ENCODE measurements at regions not wholly inside any gene's neighbourhood (a gene's known extent, or its start where the extent isn't known, plus 50 kb on each side); places are given as distances from the start of the nearest gene placed in this dataset.

DNA sequence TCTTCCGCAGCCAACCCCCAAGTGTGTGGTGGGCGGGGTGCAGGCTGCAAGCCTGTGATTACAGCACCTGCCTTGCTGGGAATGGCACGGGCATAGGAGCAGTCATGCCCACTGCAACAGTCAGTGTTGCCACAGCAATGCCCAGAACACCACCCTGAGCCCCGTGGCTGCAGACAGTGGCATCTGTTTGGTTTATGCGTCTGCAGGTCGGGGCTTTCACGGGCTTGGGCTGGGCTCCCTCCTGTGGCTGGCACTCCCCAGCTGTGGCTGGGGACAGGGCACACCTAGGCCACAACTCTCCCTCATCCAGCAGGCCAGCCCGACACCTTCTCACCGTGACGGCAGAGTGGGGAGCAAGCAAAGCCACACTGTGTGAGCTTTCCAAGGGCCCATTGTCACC, 115.3 kb upstream of the C1QTNF9B start:
- DNase-seq, result no peak

DNA sequence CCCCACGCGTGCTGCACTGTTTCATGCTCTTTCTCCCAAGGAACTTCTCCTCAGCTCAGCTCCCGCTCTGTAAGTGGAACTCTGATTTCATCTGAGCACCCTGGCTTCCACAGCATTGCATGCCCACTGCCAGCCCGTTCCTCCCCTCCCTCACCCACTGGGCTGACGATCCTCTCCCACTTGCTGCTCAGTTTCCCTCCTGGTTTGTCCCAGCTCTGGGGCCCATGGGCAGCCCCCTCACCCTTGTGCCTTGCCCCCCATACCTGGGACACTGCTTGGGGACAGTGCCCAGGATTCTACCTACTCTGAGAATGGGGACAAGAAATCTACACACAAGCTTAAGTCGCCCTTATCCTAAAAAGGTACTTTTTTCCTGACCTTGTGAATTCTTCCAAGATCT, 115.9 kb upstream of the C1QTNF9B start:
- DNase-seq, result no peak

DNA sequence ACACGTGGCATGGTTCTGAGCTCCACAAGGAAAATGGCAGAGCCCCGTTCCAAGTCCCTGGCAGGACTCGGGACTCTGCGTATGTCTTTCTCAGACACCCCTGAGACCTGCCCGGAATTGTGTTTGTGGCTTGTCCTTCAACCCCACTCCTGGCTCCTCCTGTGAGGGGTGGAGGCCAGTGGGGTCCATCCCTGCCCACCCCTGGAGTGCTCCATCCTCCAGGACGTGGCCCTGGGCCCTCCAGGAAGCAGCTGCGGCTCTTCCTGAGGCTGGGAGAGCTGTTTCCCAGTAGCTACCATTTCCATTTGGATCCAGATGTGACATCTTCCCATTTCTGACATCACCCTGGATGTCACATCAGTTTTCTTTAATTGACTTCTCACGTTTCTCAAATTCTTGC, 118.7 kb upstream of the C1QTNF9B start:
- DNase-seq, result no peak

DNA sequence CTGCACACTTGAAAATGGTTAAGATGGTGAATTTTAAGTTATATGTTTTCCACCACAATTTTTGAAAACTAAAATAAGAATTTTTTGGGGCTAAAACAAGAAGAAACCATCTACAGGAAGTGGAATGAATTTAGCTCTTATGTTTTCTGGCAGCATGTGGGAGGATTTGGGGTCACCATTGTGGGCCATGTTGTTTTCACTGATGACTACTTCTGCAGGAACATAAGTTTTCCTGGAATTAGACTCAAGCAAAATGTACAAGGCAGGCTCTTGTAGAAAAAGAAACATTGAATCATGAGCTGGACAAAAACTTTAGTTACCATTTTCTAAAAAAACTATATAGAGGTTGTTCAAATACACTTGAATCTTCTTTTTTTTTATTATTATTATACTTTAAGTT, 125.3 kb upstream of the C1QTNF9B start:
- DNase-seq, result no peak

DNA sequence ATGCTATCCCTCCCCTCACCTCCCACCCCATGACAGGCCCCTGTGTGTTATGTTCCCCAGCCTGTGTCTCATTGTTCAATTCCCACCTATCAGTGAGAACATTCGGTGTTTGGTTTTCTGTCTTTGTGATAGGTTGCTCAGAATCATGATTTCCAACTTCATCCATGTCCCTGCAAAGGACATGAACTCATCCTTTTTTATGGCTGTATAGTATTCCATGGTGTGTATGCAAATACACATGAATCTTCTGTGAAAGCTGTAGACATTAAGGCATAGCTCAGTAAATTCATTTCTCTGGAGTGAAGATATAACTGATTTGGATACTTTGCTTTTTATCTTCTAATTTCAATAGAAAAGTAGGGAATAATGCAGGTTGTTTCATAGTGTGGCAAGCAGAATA, 125.8 kb upstream of the C1QTNF9B start:
- no peak for DNase-seq

DNA sequence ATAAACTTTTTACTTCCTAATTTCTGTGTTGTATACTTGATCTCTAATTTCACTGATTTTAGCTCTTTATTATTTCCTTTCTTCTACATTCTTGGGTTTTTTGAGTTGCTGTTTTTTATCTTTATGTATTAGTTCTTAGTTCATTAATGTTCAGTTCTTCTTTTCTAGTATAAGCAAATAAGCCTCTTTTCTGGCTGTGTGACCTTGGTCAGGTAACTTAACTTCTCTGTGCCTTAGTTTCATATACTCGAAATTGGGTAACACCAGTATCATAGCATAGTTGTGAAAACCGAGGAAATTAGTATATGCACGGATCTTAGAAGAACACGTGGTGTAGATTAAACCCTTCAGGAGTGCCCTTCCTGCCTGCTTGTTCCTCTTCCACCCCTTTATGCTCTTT, 130.2 kb upstream of the C1QTNF9B start:
- no peak for DNase-seq

DNA sequence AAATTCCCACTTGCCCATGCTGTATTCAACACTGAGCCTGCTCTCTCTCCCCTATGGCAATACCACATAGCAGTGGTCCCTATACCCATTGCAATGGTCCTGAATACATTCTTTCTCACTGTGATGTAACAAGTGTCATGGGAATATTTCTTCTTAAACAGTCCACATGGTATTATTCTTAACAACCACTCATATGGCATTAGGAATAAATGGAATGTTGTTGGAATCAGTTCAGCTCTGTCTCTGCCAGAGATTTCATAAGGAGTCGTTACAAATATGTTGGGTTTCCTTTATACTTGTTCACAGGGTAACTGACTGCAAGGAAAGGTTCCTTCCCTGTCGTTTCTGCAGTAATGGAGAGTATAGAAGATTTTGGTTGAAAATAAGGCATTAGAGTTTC, 128.3 kb upstream of the SPATA13 start:
- no peak for DNase-seq

DNA sequence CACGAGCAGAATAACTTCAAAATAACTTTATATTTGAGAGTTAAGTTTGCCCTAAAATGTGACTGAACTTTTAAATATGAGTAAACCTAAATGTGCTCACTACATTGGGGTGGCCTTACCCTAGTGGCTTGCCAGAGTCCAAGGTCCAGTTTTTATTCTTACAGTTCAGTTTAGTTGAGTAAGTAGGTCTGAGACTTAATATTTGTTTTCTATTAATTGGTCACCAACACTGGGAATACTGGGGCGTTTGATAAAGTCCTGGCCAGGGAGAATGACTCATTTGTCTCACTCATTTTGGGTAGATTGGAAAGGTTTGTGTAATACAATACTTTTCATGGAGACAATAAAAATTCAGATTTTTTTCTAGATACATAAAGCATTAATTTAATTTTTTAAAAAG, 127.8 kb upstream of the SPATA13 start:
- DNase-seq, result no peak

DNA sequence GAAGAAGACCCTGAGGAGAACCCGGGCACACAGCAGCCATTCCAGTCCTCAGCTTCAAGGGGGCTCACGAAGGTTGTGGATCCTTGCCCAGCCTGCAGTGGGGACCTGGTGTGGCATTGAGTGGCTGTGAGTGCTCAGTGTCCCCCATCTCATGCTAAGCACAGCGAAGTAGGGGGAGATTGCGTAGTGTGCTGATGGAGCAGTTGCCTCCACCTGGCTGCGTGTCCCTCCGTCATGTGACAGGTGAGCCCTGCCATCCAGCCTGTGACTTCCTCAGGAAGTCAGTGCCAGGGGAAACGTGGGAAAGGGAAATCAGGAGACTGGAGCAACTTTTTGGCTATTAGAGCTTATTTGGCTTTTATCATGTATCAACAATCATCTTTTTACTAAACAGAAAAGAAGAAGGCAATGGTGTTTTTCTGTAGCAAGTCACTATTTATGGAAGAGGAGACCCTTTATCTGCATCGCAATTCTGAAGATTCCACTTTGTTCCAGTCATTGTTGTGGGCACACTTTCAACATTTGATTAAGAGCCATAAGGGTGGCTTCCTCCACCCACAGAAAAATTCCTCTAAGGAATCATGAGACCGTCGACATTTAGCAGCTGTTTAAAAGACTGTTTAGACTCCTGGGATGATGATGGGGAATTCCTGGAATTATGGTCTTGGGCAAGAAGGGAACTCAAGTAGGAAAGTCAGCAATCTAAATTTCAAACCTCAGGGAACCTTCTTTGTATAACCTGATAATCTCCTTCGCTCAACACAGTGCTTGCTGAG, 126.8 kb upstream of the SPATA13 start:
- DNase-seq, result no peak

DNA sequence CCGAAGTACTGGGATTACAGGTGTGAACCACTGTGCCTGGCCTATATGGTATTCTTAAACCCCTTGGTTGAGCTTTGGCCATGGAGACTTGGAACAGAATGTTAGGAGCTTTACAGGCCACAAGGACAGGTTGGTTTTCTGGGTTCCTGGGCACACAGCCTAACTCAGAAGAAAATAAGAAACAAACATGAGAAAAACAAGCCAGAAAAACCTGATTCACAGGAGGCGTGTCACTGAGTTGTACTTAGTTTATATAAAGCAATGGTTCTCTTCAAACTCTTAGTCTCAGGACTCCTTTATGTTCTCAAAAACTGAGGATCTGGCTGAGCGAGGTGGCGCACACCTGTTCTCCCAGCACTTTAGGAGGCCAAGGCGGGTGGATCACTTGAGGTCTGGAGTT, 125.1 kb upstream of the SPATA13 start:
- no peak for DNase-seq

DNA sequence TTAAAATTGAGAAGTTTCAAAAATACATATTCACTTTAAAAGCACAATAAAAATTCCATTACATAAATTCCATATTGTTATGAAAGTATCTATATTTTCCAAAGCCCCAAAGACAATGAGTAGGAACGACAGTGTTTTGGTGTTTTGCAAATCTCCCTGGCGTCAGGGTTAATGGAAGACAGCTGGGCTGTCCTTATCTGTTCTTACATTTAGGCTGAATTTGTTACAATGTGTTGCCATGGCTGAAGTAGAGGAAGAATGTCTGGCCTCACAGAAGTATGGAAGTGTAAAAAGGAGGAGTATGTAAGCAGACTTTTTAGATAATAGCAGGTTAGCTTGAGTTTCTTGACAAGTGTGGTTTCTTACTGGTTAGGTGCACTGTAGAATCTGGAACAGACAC, 124.4 kb upstream of the SPATA13 start:
- no peak for DNase-seq

DNA sequence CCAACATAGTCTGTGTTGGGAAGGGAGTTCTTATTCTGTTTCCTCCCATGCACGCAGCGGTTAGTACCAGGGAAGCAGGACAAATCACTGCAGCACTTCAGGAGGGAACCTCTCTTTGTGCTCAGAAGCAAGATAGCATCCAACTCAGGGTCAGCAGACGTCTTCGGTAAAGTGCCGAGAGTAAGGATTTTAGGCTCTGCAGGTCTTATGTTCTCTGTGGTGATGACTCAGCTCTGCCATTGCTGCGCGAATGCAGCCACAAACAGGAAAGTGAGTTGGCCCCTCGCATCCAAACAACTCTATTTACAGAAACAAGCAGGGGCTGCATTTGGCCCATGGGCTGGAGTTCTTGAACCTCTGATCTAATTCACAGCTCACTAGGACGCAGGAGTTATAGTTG, 122.1 kb upstream of the SPATA13 start:
- DNase-seq, result no peak

DNA sequence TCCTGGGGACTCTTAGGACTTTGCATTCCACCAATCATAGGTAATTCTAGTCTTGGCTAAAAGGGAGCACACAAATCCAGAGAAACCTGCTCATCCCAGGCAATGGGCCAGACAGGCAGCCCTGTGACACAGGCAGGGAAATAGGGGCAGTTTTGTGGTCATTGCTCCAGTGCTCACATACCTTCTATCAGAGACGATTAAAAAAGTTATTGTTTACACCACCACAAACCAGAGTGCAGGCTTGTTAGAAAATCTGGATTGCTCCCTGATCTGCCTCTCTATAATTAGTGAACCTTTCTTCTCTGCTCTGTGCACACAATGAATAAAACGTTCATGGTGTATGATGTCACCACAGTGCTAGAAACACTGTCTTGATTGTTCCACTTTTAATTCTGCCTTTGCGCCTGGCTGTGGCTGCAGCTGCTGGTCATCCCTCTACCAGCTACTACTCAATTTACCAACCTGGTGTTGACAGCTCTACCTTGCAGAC, 121.6 kb upstream of the SPATA13 start:
- no peak for DNase-seq

DNA sequence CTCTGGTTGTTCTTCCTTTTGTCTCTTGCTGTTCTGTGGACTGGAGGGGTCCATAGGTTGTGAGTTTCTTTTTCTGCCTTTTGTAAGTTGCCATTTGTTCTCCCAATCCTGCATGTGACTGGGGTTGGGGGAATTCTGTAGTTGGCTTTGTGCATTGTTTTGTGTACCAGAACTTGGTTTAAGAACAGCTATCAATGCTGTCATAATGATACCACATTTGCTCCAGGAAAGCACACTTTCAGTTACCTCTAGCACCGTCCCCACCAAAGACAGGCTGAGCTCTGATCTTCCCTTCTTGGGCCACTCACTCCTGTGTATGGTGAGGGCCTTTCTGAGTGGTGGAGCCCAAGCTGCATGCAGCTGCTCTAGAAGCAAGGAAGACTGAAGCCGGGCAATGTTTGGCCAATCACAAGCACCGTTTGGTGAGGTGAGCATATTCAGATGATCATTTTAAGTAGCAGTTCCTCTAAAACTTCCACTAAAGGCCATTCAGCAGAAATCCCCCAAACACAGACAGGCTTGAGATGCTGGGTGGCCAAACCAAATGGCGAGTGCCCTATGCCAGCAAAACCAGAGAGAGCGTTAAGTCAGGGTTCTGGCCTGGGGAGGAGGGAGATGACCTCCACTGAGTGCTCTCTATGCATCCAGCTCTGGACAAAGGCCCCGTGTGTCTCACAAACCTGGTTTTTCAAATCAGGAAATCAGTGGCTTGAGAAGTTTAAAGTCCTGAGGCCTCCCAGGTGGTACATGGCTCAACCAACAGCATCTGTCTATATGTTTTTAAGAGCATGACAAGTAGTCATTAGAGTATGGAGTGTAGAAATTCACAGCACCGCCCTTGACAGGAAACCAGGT, 120.7 kb upstream of the SPATA13 start:
- no peak for DNase-seq

DNA sequence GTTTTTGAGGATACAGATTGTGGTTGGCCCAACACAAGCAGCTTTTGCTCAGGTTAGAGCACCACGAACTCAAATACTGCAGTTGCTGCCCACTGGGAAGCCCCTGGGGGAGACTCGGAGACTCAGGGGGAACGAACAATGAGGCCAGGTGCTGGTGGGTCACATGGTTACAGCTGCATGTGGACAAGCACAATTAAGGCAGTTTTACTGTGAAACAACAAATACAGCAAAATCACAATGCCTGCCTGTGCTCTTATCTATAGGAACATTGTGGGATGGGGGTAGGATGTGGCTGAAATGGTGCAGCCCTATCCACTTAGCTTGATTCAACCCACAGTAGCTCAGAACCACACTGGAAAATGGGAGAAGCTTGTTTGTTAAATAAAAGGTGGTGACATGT, 119.7 kb upstream of the SPATA13 start:
- no peak for DNase-seq

DNA sequence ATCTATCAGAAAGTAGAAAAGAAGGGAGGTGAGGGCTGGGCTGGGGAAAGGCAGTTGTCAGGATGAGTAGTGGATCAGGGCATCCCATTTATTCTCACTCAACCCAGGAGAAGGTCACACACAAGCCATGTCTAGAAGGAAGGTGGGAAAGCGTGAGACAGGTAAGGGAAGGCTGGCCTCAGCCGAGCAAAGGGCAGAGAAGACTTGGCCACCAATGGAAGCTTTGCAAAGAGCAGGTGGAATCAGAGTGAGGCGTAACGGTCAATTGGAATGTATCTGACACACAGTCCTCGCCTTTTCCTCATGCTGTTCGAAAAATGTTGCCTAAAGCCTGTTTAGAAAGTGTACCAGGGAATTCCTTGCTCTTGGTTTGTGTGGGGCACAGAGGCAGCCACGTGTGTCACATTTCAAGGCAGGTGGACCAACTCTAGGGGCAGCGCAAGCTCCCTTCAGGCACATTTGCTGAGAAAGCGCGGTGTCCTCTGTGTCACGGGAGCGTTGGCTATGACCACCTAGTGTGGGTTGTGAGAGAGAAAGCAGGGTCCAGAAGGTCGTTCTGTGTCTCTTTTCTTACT, 118.8 kb upstream of the SPATA13 start:
- DNase-seq, result no peak

DNA sequence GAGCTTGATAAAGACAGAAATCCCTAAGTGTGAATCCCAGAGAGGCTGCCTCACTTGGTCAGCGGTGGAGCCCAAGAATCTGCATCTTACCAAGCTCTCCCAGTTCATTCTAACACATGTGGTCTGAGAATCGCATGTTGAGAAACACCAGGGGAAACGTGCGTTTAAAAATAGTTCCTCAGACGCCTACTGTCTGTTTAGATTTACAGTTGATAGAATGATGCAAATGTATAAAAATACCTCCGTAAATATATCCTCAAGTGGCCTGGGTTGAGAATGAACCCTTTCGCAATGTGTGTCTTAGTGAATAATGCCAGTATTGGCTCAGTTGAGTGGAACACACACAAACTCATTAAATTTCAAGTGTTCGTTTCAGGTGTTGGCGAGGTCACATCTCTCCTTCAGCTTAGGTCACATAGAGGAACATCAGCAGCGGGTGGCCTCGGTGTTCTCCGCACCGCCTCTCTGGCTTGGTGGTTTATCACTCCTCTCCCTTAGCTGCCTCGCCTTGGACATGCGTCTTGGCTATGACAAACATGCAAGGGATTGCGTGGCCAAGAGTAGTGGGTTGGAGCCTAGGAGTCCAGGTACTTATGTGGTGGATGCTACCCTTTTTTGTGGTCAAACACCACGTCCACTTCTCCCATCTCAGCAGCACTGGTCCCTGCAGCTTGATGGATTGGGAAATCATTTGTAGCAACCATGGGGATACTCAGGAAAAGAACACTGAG, 117.6 kb upstream of the SPATA13 start:
- no peak for DNase-seq

DNA sequence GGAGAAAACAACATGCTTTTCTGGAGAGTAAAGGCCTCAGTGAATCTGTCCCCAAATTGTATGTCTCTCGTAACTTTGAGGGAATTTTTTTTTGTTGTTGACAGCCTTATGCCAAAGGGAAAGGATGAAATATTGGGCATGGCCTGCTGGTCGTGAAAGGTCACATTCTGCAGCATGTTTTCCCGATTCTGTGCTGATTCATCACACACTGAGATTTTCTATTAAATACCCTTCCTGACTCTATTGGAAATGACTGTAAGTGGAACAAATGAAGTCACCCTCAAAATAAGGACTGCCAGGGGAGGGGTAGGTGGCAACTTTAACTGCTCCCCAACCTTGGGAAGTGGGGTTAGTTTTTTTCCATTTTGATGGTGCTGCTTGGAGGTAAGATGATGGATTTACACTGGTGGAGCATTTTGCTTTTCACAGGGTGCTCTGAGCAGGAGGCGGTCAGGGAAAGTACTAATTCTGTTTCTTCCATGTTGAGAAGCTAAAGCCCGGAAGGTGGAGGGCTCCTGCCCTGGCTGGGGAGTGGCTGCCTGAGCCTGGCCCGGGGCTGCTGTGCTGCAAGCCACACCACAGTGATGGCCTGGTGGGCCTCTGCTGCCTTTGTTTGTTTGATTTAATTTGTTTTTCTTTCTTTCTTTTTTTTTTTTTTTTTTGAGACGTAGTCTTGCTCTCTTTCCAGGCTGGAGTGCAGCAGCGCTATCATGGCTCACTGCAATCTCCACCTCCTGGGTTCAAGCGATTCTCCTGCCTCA, 116.8 kb upstream of the SPATA13 start:
- no peak for DNase-seq

DNA sequence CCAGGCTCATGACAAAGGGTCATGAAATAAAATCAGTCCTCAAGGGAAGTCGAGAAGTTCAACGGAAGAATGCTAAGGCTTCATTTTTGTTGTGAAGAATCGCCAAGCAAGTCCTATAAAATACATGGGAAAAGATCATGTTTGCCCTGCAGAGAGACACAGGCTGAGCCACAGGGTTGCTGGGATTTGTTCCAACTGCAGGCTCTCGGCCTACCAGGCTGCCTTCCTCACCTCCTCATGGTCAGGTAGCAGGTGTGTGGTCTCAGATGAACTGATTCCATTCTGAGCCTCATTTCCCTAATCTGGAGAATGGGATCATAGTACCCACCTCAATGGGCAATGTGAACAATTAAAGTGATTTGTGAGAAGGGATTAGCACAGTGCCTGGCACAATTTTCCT, 114.9 kb upstream of the SPATA13 start:
- DNase-seq, result no peak

DNA sequence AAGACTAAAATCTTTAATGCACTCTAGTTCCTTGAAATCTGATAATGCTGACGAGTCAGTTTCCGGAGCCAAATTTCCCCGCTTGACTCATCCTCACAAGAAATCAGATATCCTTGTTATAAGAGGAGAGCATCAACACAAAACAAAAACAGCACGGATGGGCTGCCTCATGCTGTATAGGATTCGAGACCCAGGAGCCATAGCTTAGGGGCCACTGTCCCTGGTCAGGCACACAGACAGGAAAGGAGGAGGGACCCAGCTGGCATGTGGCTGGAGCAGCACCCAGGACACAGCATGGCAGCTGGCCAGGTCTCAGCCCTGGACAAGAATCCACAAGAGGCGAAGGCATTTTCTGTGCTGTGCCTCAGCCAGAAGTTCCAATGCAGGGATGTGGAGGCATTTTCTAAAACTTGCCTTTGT, 110.2 kb upstream of the SPATA13 start:
- no peak for DNase-seq

DNA sequence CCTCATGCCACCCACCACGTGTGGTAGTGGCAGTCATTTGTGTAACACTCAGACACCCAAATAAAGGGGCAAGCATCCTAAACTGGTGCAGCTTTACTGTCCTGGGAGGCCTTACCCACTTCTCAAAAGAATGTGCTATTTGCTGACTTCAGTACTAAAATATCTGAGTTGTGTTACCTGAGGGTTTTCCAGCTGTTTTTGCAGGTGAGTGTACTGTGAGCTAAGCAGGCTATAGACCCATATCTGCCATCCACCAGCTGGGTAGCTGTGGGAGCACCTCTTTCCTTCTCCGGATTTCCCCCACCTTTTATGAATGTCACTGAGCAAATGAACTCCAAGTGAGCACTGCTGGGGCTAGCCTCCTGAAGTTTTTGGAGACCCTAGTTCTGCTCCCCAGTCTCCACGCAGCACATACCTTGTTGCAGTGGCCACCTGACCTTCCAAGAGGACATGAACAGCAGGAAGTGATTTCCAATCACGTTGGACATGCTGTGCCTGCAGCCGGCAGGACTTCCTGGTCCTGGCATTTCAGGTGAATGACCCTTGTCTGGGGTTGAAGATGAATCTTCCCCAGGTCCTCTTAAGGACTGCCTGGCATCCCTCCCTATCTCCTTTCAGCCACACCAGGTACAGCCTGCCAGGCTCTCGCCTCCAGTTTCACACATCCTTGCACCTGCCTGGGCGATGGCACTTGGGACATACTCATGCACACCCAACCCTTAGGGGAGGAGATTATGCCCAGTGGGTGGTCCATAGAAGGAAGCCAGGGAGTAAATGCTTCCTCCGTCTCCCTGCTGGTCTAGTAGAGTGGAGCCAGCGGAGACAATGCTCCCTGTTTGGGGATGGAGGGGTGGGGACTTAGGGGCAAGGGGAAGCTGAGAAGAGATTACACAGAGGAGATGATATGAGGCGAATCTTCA, 109.5 kb upstream of the SPATA13 start:
- no peak for DNase-seq
